GM12878 (cell line): ENCODE measurements at regions not wholly inside any gene's neighbourhood (a gene's known extent, or its start where the extent isn't known, plus 50 kb on each side); places are given as distances from the start of the nearest gene placed in this dataset.

ENCODE experiments used
- EP300 ChIP-seq, 2 experiments: fragments of 150-350 bp in 1 of 2; IDR thresholded peaks; 2 replicates each; pipeline ENCODE4 v1.6.1; 2011 to 2012; ENCODE audit warnings: low read depth in 2 of 2, low read length in 2 of 2, borderline replicate concordance in 1 of 2, improper control_type of control experiment in 1 of 2, inconsistent platforms in 1 of 2; ENCODE audit not compliant: control insufficient read depth in 1 of 2
- EZH2 ChIP-seq: IDR thresholded peaks from 2 replicates; pipeline ENCODE4 v1.6.1; 2012; ENCODE audit warnings: low read depth, mild to moderate bottlenecking, control low read depth, inconsistent platforms, low read length, borderline replicate concordance; ENCODE audit not compliant: control insufficient read depth
- JUND ChIP-seq: IDR thresholded peaks from 2 replicates; pipeline ENCODE4 v1.6.1; 2012; ENCODE audit warnings: low read depth, mild to moderate bottlenecking, low read length, improper control_type of control experiment, moderate library complexity
- MAX ChIP-seq: IDR thresholded peaks from 2 replicates; pipeline ENCODE4 v1.6.1; 2012; ENCODE audit warnings: low read depth, low read length, improper control_type of control experiment
- MXI1 ChIP-seq: fragments of 150-350 bp; IDR thresholded peaks from 2 replicates; pipeline ENCODE4 v1.6.1; 2011; ENCODE audit warnings: low read depth, mild to moderate bottlenecking, inconsistent platforms, low read length, improper control_type of control experiment
- POLR2A ChIP-seq: IDR thresholded peaks from 2 replicates; pipeline ENCODE4 v1.6.1; 2011; ENCODE audit warnings: low read depth, mild to moderate bottlenecking, low read length
- POLR2AphosphoS2 ChIP-seq: IDR thresholded peaks from 2 replicates; pipeline ENCODE4 v1.6.1; 2011; ENCODE audit warnings: low read depth, mild to moderate bottlenecking, low read length, improper control_type of control experiment, moderate library complexity
- REST ChIP-seq: IDR thresholded peaks from 2 replicates; pipeline ENCODE4 v1.6.1; 2012; ENCODE audit warnings: mild to moderate bottlenecking, low read depth, low read length
- SMC3 ChIP-seq: IDR thresholded peaks from 2 replicates; pipeline ENCODE4 v1.6.1; 2011; ENCODE audit warnings: low read length, improper control_type of control experiment, borderline replicate concordance
- SUZ12 ChIP-seq: fragments of 200-600 bp; sonication (generic); IDR thresholded peaks from one replicate; pipeline ENCODE4 v1.6.1; 2018; ENCODE audit warnings: antibody characterized with exemption, mild to moderate bottlenecking; ENCODE audit not compliant: unreplicated experiment
- TAF1 ChIP-seq: IDR thresholded peaks from 2 replicates; pipeline ENCODE4 v1.6.1; 2011; ENCODE audit warnings: mild to moderate bottlenecking, low read depth, low read length, borderline replicate concordance
- ZNF274 ChIP-seq: IDR thresholded peaks from one replicate; pipeline ENCODE4 v1.8.0; 2011; ENCODE audit not compliant: insufficient read length, insufficient read depth
- TF ChIP-seq, protein P1 (sequence below), 3 experiments: IDR thresholded peaks in 2 of 3; conservative IDR thresholded peaks in 1 of 3; 2 replicates each; pipeline ENCODE4 v1.5.1; 2011; ENCODE audit warnings: low read depth in 3 of 3, low read length in 3 of 3, mild to moderate bottlenecking in 3 of 3, control low read depth in 2 of 3, moderate library complexity in 2 of 3, inconsistent platforms in 1 of 3, mixed read lengths in 1 of 3; ENCODE audit not compliant: control insufficient read depth in 2 of 3, insufficient read depth in 1 of 3; ENCODE audit errors: extremely low read depth in 1 of 3

DNA sequence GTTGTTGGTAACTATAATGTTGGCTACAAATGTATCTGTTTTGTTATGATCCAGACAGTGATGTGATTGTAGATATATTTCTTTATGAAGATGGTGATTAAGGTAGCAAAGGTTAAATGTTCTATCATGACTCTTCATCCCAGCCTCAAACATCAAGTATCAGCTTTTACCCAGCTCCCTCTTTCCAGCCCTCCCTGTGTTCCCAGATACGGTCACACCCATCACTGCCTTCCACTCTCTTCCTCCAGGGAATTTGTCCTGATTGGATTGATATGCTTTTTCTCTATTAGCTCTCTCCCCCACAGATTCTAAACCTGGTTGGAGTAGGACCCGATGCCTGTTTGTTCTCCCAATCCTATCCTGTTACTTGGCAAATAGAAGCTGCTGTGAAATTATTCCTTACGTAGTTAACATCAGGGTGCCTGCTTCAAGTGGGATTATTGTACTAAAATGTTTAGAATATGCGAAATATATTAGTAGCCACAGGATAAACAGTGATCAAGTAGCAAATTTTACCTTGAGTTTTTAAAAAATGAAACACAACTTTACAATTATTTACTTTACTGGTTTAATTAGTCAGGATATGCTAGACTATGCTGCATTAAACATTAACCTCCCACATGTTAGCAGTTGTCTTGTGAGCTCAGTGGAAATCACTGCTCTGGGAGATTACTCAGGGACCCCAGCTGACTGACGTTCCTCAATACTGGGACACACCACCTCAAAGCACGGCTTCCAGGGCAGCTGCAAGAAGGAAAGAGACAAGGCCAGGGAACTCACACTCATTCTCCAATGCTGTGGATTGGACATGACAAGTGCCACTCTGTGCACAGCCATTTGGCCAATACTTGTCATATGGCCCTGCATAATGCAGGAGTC, 165.3 kb downstream of the ALX1 start:
- TF ChIP-seq SUZ12 (no peak), EP300 (IDR thresholded peaks at IDR 0.05; ENCODE audit: borderline replicate concordance in 1 of 2, control insufficient read depth in 1 of 2, low read depth in 2 of 2, low read length in 2 of 2) (no peak), EZH2 (no peak), SMC3 (no peak), ZNF274 (no peak), POLR2A (no peak), MAX (no peak), REST (no peak), POLR2AphosphoS2 (no peak), JUND (no peak), MXI1 (no peak), TAF1 (no peak)
- TF ChIP-seq, protein P1, sequence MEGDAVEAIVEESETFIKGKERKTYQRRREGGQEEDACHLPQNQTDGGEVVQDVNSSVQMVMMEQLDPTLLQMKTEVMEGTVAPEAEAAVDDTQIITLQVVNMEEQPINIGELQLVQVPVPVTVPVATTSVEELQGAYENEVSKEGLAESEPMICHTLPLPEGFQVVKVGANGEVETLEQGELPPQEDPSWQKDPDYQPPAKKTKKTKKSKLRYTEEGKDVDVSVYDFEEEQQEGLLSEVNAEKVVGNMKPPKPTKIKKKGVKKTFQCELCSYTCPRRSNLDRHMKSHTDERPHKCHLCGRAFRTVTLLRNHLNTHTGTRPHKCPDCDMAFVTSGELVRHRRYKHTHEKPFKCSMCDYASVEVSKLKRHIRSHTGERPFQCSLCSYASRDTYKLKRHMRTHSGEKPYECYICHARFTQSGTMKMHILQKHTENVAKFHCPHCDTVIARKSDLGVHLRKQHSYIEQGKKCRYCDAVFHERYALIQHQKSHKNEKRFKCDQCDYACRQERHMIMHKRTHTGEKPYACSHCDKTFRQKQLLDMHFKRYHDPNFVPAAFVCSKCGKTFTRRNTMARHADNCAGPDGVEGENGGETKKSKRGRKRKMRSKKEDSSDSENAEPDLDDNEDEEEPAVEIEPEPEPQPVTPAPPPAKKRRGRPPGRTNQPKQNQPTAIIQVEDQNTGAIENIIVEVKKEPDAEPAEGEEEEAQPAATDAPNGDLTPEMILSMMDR (IDR thresholded peaks at IDR 0.05 in 2 of 3, conservative IDR thresholded peaks at IDR 0.05 in 1 of 3; ENCODE audit: control insufficient read depth in 2 of 3, extremely low read depth in 1 of 3, insufficient read depth in 1 of 3, low read depth in 3 of 3, low read length in 3 of 3): no peak
